ENCODE measurements at regions not wholly inside any gene's neighbourhood (a gene's known extent, or its start where the extent isn't known, plus 50 kb on each side); places are given as distances from the start of the nearest gene placed in this dataset.

DNA sequence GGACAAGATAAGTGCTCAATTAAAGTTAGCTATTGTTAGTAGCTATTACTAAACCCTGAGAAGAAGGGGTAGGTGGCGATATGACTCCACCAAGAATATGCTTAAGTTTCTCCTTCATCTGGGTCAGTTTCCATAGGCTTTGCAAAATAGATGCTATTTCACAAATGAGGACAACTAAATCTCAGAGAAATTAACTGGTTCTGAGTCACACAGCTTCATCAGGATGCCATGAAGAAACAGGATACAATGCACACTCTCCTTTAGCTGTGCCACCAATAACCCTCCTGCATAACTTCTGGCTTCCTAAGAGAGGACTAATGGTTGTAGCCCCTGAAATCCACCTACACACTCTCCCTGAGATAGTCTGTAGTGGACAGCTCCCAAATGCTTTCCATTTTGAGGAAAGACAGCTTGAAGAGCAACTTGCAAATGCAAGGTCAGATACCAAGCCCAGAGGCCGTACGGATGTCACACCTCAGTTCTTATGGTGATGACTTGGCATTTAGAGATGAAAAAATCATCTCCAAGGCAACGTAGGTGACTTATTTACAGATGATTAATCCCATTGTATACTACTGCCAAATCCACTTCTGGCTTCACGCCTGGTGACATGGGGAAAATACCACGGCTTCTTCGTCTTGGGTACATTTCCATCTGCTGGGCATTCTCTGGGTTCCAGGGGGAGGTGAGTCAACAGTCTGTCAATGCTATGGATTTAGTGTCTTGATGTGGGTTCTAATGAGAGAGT, 251.4 kb upstream of the IL12B start:
- TF ChIP-seq POLR2A (IDR thresholded peaks at IDR 0.05) (no peak), POLR2AphosphoS5 (IDR thresholded peaks at IDR 0.05) (no peak)
- TF ChIP-seq, protein P1, sequence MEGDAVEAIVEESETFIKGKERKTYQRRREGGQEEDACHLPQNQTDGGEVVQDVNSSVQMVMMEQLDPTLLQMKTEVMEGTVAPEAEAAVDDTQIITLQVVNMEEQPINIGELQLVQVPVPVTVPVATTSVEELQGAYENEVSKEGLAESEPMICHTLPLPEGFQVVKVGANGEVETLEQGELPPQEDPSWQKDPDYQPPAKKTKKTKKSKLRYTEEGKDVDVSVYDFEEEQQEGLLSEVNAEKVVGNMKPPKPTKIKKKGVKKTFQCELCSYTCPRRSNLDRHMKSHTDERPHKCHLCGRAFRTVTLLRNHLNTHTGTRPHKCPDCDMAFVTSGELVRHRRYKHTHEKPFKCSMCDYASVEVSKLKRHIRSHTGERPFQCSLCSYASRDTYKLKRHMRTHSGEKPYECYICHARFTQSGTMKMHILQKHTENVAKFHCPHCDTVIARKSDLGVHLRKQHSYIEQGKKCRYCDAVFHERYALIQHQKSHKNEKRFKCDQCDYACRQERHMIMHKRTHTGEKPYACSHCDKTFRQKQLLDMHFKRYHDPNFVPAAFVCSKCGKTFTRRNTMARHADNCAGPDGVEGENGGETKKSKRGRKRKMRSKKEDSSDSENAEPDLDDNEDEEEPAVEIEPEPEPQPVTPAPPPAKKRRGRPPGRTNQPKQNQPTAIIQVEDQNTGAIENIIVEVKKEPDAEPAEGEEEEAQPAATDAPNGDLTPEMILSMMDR (IDR thresholded peaks at IDR 0.05), result no peak

Data from breast epithelium (tissue), 3 donors.